NCI-H345 (cell line): ENCODE measurements at regions not wholly inside any gene's neighbourhood (a gene's known extent, or its start where the extent isn't known, plus 50 kb on each side); places are given as distances from the start of the nearest gene placed in this dataset.
"Not testable (repeated sequence)": the region's sequence is repeated elsewhere in the genome, so short reads cannot be mapped to it uniquely, and the experiment has no call there.

Experiments used
- DNase-seq: peaks from one replicate; lab custom pipeline; 2025; lab: John Stamatoyannopoulos, UW

DNA sequence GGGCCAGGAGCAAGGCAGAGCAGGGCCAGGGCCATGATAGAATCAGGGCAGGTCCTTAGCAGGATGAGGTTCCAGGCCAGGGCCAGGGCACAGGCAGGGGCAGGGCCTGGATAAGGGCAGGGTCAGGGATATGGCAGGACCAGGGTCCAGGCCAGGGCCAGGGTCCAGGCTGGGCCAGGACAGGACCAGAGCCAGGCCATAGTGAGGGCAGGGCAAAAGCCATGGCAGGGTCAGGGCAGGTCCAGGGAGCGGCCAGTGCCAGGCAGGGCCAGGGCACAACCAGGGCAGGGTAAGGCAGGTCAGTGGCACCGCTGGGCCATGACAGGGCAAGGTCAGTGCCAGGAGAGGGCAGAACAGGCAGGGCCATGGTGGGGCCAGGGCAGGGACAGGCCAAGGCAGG is 152.2 kb downstream of the LIPI start:
- DNase-seq: no peak

DNA sequence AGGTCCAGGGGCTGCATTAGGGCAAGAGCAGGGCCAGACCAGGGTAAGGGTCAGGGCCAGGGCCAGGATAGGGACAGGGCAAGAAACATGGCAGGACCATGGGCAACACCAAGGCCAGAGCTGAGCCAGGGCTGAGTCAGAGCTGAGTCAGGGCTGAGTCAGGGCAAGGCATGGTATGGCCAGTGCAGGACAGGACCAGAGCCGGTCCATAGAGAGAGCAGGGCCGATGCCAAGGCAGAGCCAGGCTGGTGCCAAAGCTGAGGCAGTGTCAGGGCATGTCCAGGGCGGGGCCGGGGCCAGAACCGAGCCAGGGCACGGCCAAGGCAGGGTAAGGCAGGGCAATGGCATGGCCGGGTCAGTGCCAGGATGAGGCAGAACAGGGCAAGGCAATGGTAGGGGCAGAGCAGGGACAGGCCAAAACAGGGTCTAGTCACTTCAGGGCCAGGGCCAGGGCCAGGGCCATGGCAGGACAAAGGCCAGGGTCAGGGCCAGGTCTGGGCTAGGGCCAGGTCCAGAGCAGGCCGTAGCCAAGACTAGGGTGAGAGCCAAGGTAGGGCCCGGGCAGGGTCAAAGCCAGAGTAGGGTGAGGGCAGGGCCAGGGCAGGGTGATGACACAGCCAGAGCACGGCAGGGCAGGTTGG is 152.8 kb downstream of the LIPI start:
- not testable (repeated sequence) for DNase-seq

DNA sequence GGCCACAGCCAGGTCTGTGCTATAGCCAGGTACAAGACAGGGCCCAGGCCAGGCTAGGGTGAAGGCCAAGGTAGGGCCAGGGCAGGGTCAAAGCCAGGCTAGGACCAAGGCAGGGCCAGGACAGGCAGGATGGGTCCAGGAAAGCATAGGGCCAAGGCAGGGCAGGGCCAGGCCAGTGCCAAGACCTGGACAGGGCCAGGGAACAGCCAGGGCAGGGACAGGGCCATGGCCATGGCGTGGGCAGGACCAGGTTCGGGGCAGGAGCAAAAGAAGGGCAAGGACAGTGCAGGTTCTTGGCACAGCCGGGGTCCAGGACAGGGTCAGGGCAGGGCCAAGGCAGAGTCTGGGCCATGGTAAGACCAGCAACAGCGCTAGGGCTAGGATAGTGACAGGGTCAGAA is 153.4 kb downstream of the LIPI start:
- no peak for DNase-seq

DNA sequence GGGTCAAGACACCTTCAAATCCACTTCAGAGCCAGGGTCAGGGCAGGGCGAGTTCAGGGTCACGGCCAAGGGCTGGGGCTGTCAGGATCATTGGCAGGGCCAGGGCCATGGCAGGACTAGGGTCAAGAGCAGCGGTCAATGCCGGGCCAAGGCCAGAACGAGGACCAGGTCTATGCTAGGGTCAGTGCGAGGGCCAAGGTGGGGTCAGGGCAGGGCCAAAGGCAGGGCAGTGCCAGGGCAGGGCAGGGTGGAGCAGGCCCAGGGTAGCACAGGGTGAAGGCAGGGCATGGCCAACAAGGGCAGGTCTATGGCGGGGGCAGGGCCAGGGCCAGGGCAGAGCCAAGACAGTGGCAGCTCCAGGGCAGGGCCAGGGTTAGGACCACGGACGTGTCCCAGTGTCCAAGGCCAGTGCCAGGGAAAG is 154.0 kb downstream of the LIPI start:
- no peak for DNase-seq

DNA sequence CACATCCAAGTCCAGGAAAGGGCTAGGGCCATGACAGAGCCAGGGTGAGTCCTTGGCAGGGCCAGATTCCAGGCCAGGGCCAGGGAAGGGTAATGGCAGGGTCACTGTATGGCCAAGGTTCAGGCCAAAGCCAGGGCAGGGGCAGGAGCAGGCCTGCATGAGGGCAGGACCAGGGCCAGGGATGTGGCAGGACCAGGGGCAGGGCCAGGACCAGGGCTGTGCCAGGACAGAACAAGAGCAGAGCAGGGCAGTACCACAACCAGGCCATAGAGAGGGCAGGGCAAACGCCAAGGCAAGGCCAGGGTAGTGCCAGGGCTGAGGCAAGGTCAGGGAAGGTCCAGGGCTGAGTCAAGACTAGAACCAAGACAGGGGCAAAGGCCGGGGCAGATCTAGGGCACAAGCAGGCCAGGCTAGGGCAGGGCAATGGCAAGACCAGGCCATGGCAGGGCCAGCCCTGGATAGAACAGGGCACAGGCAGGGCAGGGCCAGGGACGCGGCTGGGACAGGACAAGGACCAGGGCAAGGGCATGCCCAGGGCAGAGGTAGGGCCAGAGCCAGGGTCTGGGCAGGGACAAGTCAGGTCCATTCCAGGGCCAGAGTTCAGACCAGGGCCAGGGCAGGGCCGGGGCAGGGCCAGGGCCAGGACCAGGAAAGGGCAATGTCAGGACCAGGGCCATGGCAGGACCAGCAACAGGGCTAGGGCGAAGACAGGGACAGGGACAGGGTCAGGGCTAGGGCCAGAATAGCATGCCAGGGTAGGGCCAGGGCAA is 154.8 kb downstream of the LIPI start:
- DNase-seq: not testable (repeated sequence)

DNA sequence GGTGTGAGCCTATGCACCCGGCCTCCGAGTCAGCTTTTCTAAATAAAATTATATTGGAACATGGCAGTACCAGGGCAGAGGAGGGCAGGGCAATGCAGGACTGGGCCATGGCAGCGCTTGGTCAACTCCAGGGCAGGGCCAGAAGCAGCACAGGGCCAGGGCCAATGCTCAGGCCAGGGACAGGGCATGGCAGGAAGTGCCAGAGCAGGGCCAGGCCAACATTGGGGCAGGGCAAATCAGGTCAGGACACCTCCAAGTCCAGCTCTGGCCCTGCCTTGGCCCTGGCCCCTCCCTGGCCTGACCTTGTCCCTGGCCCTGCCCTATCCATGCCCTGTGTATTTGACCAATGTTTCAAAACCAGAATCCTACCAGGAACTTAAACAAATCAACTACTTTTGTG is 156.1 kb downstream of the LIPI start:
- DNase-seq: no peak

DNA sequence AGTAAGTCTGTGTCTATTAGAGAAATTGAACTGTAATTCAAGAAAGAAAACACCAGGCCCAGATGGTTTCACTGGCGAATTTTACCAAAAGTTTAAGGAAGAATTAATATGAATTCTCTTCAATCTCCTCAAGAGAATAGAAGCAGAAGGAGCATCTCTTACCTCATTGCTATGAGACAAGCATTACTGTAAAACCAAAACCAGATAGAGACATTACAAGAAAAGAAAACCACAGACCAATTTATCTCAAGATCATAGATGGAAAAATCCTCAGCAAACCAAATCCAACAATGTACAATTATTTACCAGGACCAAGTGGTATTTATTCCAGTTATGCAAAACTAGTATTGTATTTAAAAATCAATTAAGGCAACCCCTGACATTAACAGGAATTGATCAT is 160.6 kb downstream of the LIPI start:
- DNase-seq: no peak

DNA sequence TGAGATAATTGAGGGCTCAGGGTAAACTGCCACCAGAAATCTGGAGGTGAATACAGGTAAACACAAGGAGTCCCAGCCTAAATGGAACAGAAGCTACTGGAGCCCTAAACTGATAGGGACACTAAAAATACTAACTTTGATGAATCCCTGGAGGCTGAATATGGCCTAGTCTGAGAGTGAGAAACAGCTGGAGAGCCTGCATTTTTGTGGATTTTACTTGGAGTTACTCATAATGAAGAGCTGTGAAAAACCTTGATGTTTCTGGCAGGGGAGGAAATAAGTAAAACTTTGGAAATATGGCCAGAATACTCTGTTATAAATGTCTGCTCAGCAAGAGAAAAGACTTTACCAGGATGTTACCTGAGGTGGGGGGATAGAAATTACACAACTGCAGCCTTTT is 164.4 kb downstream of the LIPI start:
- no peak for DNase-seq

DNA sequence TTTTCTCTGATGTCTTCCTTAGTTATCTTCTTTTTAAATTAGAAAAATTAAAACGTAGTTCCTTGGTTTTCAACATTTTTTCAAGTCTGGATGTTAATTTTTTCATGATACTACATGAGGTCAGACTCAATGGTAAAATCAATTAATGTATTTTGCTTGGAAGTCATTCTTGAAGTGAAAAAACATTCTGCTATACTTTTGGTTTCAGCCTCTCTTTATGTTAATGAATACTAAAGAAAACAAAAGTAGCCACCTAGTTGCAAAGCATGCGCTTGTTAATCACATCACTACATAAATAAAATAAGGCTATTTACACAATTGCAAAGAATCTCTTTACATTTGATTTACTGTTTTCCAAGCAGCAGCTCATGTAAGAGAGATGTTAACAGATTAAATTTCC is 170.4 kb downstream of the LIPI start:
- no peak for DNase-seq

DNA sequence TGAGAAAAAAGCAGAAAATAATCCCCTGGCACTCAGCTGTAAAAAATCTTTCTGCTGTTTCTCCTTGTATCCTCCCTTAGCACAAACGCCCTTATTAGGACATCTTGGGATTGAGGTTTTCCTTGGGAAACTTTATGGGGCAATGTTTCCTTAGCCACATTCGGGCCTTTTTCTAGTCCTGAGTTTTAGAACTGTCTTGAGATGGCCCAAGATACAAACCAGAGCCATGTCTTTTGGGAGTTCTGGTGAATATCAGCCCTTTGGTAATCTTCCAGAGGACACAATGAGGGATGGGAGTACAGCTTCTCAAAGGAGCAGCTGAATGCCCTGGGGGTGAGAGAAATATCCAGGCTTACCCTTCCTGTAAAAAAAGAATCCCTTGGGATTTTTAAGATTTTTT is 182.1 kb downstream of the LIPI start:
- DNase-seq: not testable (repeated sequence)

DNA sequence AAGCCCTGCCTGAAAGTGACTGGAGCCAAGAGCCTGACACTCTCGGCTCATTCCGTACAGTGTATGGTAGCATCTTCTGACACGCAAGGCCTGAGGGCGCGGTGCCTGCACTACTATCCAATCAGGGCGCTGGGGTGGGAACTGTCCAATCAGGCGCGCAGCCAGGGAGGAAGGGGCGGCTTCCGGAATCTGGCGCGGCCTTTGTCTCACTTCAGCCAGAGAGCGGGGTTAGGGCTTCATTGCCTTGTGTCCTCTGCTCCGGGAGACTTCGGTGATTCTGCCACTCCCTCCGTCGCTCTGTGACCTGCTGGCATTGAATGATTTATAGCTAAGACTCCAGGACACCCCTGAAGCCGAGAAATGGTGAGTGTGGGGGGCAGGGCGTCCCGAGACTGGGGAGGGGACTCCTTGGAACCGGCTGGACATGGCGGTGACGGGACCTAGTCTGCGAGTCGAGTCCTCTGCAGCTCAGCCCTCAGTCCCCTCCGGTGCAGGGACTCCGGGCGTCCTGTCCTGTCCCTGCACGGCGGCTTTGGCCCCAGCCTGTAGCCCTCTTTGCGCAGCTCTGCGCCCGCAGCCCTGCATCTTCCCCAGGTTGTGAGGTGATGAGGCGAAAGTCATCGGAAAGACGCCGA is 183.4 kb downstream of the LIPI start:
- peak; percentile 97 for DNase-seq

DNA sequence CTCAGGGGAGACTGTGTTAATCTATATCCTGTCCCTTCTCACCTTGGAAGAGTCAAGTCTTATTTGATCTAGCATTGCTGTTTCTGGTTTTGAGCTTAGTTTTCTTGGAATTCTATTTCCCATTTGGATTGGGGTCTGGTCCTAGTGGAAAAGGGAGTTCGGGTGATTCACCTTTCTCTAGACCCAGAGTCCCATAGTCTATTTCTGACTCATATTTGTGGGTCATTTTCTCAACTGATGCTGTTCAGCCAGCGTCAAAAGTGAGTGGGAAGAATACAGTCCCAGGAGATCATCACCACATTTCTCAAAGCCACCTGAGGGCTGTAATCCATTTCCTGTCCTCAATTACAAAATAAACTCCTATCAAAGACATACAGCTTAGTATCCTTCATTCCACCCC is 190.6 kb downstream of the LIPI start:
- DNase-seq: not testable (repeated sequence)

DNA sequence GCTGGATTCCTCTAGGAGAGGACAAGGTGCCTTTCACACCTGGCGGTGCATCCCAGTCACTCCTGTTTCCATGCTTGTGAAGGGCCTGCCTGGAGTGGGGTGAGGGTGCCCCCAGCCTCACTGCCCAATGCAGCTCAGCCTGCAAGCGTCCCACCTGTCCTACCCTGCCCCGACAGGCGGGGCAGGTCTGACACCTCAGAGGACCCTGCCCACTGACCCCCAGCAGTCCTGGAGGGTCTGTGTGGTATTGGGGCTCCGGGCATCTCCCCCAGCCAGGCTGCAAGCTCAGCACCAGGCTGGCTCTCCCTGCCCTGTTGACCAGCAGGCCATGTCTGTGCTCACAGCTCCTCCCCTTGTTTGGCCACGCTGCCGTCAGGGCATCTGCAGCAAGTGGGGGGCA is 194.9 kb downstream of the LIPI start:
- DNase-seq: not testable (repeated sequence)

DNA sequence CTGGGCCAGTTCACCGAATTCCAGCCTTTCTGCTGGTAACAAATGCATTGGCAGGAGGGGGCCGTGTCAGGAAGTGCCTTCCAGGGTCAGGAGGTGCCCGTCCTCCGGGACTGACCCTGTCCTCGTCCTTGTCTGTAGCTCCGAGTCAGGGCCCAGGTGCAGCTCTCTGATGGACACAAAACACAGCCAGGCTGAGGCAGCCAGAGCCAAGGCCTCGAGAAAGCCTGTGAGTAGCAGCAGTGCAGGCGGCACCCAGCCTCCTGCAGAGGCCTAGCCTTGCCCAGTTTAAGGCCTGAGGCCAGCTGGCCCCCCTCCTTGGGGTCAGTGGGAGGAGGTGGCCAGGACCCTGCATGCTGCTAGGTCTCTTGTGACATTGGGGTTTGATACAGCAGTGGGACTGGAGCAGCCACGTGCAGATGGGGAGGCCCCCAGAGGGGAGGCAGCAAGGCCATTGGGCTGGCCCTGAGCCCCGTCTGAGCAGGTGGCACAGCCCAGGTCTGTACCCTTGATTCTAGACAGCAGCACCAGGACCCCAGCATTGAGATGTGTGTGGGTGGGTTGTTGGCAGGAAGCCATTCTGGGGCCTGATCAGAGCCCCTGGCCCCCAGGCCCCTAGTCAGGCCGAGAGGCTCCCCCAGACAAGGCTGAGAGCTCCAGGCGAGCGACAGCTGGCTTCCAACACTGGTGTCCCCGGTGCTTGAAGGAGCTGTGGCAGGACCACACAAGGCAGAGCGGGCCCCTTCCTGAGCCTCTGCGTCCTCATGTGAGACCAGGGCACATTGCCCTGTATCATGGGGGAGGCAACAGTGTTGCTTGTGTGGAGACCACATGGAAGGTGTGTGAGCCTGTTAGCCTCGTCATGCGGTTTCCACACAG is 196.9 kb downstream of the LIPI start:
- not testable (repeated sequence) for DNase-seq

DNA sequence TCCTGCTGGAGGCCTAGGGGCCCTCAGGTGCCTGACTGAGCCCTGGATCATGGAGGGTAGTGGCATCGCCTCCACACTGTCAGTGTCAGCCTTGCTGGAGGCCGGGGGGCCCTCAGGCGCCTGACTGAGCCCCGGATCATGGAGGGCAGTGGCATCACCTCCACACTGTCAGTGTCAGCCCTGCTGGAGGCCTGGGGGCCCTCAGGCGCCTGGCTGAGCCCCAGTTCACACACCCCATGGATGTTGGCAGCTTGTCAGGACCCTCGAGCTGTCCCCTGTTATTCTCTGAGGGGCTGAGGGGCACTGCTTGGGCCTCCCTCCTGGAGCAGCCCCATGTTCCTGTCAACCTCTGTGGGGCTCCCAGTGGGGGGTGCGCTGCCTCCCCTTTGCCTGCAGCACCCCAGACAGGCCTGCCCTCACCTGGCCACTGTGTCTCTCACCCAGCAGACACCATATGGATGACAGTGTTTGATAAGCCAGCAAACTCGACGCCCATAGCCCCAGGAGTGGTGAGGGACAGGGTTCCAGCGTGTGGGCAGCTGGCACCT is 197.6 kb downstream of the LIPI start:
- no peak for DNase-seq

DNA sequence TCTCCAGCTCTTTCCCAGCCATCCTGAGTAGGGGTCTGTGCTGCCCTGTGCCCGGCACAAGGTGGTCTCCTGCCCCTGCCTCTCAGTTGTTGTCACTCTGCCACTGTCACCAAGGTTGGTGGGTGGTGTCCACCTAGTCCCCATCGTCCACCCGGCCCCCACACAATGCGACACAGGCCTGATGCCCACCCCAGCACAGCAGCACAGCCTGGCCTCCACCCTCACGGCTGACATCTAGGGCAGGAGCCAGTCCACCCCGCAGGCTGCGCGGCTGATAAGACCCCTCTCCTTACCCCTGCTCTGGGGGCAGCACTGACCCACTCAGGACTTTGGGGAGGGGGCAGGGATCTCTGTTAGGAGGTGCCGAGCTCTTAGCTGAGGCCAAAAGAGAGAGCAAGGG is 198.3 kb downstream of the LIPI start:
- DNase-seq: no peak

DNA sequence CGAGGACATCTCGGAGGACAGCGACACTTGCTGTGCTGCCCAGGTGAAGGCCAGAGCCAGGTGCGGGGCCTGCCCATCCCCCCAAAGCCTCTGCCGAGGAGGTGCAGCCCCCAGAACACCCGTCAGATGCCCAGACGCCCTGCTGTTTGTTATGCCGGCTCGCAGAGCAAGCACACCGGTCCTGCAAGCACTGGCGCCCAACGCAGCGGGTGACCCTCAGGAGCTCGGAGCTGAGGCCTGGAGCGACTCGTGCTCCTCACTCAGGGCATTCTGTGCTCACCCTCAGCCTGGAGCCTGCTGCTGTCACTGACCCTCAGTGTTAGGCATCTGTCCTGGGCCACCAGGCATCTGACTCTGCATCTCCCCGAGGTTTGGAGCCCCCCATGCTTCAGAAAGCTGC is 199.0 kb downstream of the LIPI start:
- DNase-seq: not testable (repeated sequence)

DNA sequence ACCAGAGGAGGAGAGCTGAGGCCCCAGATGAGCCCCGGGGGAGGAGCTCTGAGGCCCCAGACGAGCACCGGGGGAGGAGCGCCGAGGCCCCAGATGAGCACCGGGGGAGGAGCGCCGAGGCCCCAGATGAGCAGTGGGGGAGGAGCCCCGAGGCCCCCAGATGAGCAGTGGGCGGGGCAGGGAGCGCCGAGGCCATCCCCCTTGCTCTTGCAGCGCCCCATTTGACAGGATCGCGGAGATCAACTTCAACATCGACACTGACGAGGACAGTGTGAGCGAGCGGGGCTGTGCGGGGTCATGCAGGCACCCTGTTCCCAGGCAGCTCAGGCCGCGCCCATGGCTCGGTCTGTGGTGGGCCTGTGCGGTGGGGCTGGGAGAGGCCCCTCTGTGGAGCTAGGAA is 199.6 kb downstream of the LIPI start:
- not testable (repeated sequence) for DNase-seq

DNA sequence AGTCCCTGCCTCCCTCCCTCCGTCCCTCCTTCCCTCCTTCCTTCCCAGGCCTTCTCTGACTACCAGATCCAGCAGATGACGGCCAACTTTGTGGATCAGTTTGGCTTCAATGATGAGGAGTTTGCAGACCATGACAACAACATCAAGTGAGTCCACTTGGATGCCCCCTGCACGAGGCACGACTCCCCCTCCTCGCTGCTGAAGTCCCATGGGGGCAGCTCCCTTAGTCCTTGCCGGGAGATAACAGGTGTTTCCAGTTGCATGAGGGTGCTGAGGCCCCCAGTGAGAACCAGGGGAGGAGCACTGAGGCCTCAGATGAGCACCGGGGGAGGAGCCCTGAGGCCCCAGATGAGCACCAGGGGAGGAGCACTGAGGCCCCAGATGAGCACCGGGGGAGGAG is 200.0 kb downstream of the LIPI start:
- DNase-seq: no peak

DNA sequence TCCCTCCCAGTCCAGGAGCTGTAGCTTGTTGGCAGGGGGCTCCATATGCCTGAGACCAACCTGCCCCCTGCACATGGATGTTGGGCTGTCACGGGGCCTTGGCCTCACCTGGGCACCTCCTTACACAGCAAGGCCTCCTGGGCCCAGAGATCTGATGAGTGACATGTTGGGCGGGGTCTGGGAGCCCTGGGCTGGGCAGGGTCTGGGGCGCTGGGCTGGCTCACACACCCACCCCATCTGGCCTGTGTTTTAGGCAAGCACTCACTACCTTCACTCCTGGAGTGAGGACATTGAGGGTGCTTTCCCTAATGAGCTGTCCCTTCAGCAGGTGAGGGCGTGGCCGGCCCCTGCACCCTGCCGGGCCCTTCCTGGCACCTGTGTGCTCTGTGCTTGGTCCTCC is 200.8 kb downstream of the LIPI start:
- not testable (repeated sequence) for DNase-seq

DNA sequence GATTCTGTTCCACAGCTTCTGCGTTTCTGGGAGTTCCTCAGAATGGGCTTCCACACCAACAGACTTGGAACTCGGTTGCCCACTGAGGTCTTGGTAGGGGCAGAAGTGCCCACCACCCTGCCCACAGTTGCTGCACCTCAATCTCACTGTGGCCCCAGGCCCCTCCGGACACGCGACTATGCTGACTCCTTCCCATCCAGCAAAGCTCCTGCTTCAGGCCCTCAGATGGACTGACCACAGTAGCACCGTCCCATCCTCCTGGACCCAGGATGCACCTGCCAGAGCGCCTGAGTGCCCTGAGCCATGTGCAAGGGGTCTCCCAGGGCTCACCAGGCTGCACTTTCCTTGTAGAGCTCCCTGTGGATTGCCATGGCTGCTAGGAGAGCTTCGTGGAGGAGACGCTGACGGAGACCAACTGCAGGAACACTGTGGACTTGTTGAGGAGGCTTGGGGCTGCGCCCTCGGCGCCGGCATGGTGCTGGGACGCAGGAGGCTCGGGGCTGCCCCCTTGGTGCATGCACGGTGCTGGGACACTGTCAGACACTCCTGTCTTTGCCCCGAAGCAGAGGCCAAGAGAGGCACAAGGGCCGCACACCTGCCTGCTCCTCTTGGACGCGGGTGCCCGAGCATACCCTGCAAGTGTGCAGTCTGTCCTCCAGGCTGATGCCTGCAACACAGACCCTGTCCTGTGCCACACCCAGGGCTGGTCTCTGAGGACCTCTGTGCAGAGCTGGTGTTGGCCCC is 201.3 kb downstream of the LIPI start:
- not testable (repeated sequence) for DNase-seq
